ENCODE measurements at regions not wholly inside any gene's neighbourhood (a gene's known extent, or its start where the extent isn't known, plus 50 kb on each side); places are given as distances from the start of the nearest gene placed in this dataset.

GRCh38 chr12:131499160-131499863, 211.6 kb upstream of the SFSWAP start (continued):
- no peak for TF ChIP-seq USF2 (IDR thresholded peaks at IDR 0.05; ENCODE audit: low read length)

All from H1 (cell line).